Prostate gland (tissue), 2 donors: ENCODE measurements at regions not wholly inside any gene's neighbourhood (a gene's known extent, or its start where the extent isn't known, plus 50 kb on each side); places are given as distances from the start of the nearest gene placed in this dataset.

Source experiments
- CTCF ChIP-seq, 4 experiments: fragments of 200-600 bp in 2 of 4; fragments of 450-650 bp in 2 of 4; sonication (generic) in 2 of 4; IDR thresholded peaks; 1 replicate in 3 of 4; 2 replicates in 1 of 4; pipeline ENCODE4 v1.5.1; 2016 to 2019; ENCODE audit warnings: antibody characterized with exemption in 4 of 4, mild to moderate bottlenecking in 2 of 4, moderate library complexity in 2 of 4
- POLR2AphosphoS5 ChIP-seq: sonication (generic); formaldehyde crosslinking; IDR thresholded peaks from one replicate; pipeline ENCODE4 v1.6.1; 2017; ENCODE audit warnings: antibody characterized with exemption

DNA sequence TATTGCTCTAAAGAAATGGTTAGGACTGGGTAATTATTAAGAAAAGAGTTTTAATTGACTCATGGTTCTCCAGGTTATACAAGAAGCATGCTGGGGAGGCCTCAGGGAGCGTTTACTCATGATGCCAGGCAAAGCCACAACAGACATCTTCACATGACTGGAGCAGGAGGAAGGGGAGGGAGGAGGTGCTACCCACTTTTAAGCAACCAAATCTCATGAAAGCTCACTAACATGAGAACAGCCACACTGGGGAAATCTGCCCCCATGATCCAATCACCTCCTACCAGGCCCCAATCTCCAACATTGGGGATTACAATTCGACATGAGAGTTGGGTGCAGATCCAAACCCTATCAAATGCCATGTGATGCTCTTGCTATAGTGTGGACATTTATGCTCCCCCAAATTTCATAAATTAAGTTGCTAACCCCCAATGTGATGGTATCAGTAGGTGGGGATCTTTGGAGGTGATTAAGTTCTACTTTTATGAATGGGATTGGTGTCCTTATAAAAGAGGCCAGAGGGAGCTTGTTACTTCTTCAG is 773.6 kb upstream of the CDH10 start:
- TF ChIP-seq CTCF (IDR thresholded peaks at IDR 0.05) (no peak), POLR2AphosphoS5 (no peak)
